HCT116 (cell line): ENCODE measurements at regions not wholly inside any gene's neighbourhood (a gene's known extent, or its start where the extent isn't known, plus 50 kb on each side); places are given as distances from the start of the nearest gene placed in this dataset.
A peak's percentile ranks its signal among the peaks of the same experiment; 100 is the strongest.

Experiments used
- ATAC-seq: fragments of 200-7000 bp; cut with Tn5 transposase; 2 replicates; pipeline ENCODE4 v1.9.1; 2020; ENCODE audit warnings: mild to moderate bottlenecking, moderate library complexity
- BruUV-seq: library from RNA; stranded (reverse); fragments of 400-500 nt; replicated peaks from 2 replicates; lab custom pipeline; 2021; lab: Mats Ljungman, UMichigan
- CTCF ChIA-PET: fragments of 300-600 bp; sonication (Branson Sonifier 250); formaldehyde crosslinking; loops from one replicate; lab custom pipeline; 2021; ENCODE audit warnings: antibody characterized with exemption; lab: Charles Lee
- POLR2A ChIA-PET: fragments of 300-600, 350-600 bp; sonication (Branson Sonifier 250); formaldehyde crosslinking; loops from one replicate; lab custom pipeline; 2021; ENCODE audit warnings: antibody characterized with exemption; lab: Charles Lee
- RAD21 ChIA-PET, 2 experiments: fragments of 300-600 bp; sonication (Branson Sonifier 250); formaldehyde crosslinking; loops; one replicate each; lab custom pipeline; 2023; ENCODE audit warnings: low total read pairs in 2 of 2; ENCODE audit not compliant: uncharacterized antibody in 2 of 2, unreplicated experiment in 2 of 2, low non-redundant PET in 1 of 2; lab: Charles Lee
- DNase-seq: peaks from one replicate; pipeline ENCODE4 v3.0.0-alpha.2; 2010; ENCODE audit warnings: low read depth, low spot score
- H2AFZ ChIP-seq: fragments of 200-600 bp; shearing (Covaris generic), sonication (generic); 2 replicates; pipeline ENCODE4 v1.6.1; 2017; ENCODE audit warnings: low read depth, mixed run types, mixed read lengths, antibody characterized with exemption, low read length; ENCODE audit not compliant: poor library complexity, severe bottlenecking
- H3K27ac ChIP-seq: 2 replicates; pipeline ENCODE4 v1.5.1; 2012; ENCODE audit warnings: low read depth, low read length
- H3K27me3 ChIP-seq: fragments of 200-600 bp; sonication (generic); 2 replicates; pipeline ENCODE4 v1.6.1; 2016; ENCODE audit warnings: mixed run types, low read length, mixed read lengths; ENCODE audit not compliant: insufficient read depth
- H3K36me3 ChIP-seq, 2 experiments: fragments of 200-500 bp in 1 of 2; fragments of 200-600 bp in 1 of 2; sonication (Bioruptor generic) in 1 of 2; sonication (generic) in 1 of 2; 2 replicates each; pipeline versions ENCODE4 v1.5.1 to v1.6.1; 2014 to 2016; ENCODE audit warnings: low read length in 2 of 2, inconsistent platforms in 1 of 2, mixed read lengths in 1 of 2, mixed run types in 1 of 2; ENCODE audit not compliant: insufficient read depth in 2 of 2, control insufficient read depth in 1 of 2
- H3K4me1 ChIP-seq, 2 experiments: fragments of 200-600 bp in 1 of 2; sonication (generic) in 1 of 2; 2 replicates each; pipeline versions ENCODE4 v1.5.1 to v1.6.1; 2012 to 2017; ENCODE audit warnings: low read length in 2 of 2, inconsistent platforms in 1 of 2, mild to moderate bottlenecking in 1 of 2, mixed read lengths in 1 of 2, mixed run types in 1 of 2, moderate library complexity in 1 of 2; ENCODE audit not compliant: insufficient read depth in 2 of 2, control insufficient read depth in 1 of 2
- H3K4me2 ChIP-seq: fragments of 200-600 bp; sonication (generic); 2 replicates; pipeline ENCODE4 v1.6.1; 2017; ENCODE audit warnings: mixed run types, low read length, mixed read lengths
- H3K4me3 ChIP-seq, 2 experiments: fragments of 200-600 bp in 1 of 2; sonication (generic) in 1 of 2; replicated peaks in 1 of 2; 2 replicates each; pipeline ENCODE4 v1.5.1; 2011 to 2016; ENCODE audit warnings: low read length in 2 of 2, control low read depth in 1 of 2, low read depth in 1 of 2, mild to moderate bottlenecking in 1 of 2, mixed read lengths in 1 of 2, mixed run types in 1 of 2
- H3K79me2 ChIP-seq: fragments of 200-600 bp; sonication (generic); 2 replicates; pipeline ENCODE4 v1.6.1; 2017; ENCODE audit warnings: mild to moderate bottlenecking, mixed run types, low read length, moderate library complexity, mixed read lengths; ENCODE audit not compliant: insufficient read depth
- H3K9ac ChIP-seq: fragments of 200-600 bp; sonication (generic); 2 replicates; pipeline ENCODE4 v1.6.1; 2016; ENCODE audit warnings: low read length, mixed read lengths
- H3K9me2 ChIP-seq: fragments of 200-600 bp; sonication (generic), shearing (Covaris generic); 2 replicates; pipeline ENCODE4 v1.6.1; 2017; ENCODE audit warnings: mixed run types, mild to moderate bottlenecking, moderate library complexity; ENCODE audit not compliant: insufficient read depth
- H3K9me3 ChIP-seq, 2 experiments: fragments of 200-500 bp in 1 of 2; fragments of 200-600 bp in 1 of 2; sonication (Bioruptor generic) in 1 of 2; sonication (generic) in 1 of 2; 2 replicates each; pipeline ENCODE4 v1.6.1; 2014 to 2017; ENCODE audit warnings: low read length in 2 of 2, mixed read lengths in 2 of 2, inconsistent platforms in 1 of 2, low read depth in 1 of 2, mild to moderate bottlenecking in 1 of 2, mixed run types in 1 of 2, moderate library complexity in 1 of 2; ENCODE audit not compliant: control insufficient read depth in 1 of 2, insufficient read depth in 1 of 2
- H4K20me1 ChIP-seq: fragments of 200-600 bp; sonication (generic), shearing (Covaris generic); 2 replicates; pipeline ENCODE4 v1.6.1; 2017; ENCODE audit warnings: mixed run types, mild to moderate bottlenecking, moderate library complexity; ENCODE audit not compliant: insufficient read depth
- ATF3 ChIP-seq: IDR thresholded peaks from 2 replicates; pipeline ENCODE4 v1.6.1; 2012
- CTCF ChIP-seq, 3 experiments: fragments of 200-600 bp in 1 of 3; sonication (generic) in 1 of 3; IDR thresholded peaks in 2 of 3; conservative IDR thresholded peaks in 1 of 3; 2 replicates each; pipeline ENCODE4 v1.5.1; 2012 to 2017; ENCODE audit warnings: low read depth in 2 of 3, low read length in 2 of 3, antibody characterized with exemption in 1 of 3, borderline replicate concordance in 1 of 3, control low read depth in 1 of 3, mild to moderate bottlenecking in 1 of 3, mixed read lengths in 1 of 3, mixed run types in 1 of 3, moderate library complexity in 1 of 3; ENCODE audit not compliant: insufficient read depth in 1 of 3
- EGR1 ChIP-seq: IDR thresholded peaks from 2 replicates; pipeline ENCODE4 v1.6.1; 2012; ENCODE audit warnings: low read depth
- EZH2phosphoT487 ChIP-seq: fragments of 200-600 bp; IDR thresholded peaks from 2 replicates; pipeline ENCODE4 v1.6.1; 2018; ENCODE audit warnings: antibody characterized with exemption, borderline replicate concordance
- FOSL1 ChIP-seq: IDR thresholded peaks from 2 replicates; pipeline ENCODE4 v1.6.1; 2012; ENCODE audit warnings: low read depth
- JUND ChIP-seq: IDR thresholded peaks from 2 replicates; pipeline ENCODE4 v1.6.1; 2012
- MAX ChIP-seq: IDR thresholded peaks from 2 replicates; pipeline ENCODE4 v1.6.1; 2012
- POLR2A ChIP-seq: IDR thresholded peaks from 2 replicates; pipeline ENCODE4 v1.7.0; 2011; ENCODE audit warnings: borderline replicate concordance; ENCODE audit not compliant: insufficient read depth, insufficient read length; ENCODE audit errors: extremely low read depth
- REST ChIP-seq: IDR thresholded peaks from 2 replicates; pipeline ENCODE4 v1.6.1; 2012; ENCODE audit warnings: low read depth
- SIN3A ChIP-seq: IDR thresholded peaks from 2 replicates; pipeline ENCODE4 v1.6.1; 2012; ENCODE audit warnings: low read depth
- SP1 ChIP-seq: IDR thresholded peaks from 2 replicates; pipeline ENCODE4 v1.6.1; 2012; ENCODE audit warnings: low read depth
- TCF7L2 ChIP-seq: IDR thresholded peaks from 2 replicates; pipeline ENCODE4 v1.7.0; 2011; ENCODE audit warnings: borderline replicate concordance, inconsistent platforms; ENCODE audit not compliant: insufficient read depth, insufficient read length; ENCODE audit errors: extremely low read depth
- YY1 ChIP-seq: IDR thresholded peaks from 2 replicates; pipeline ENCODE4 v1.6.1; 2011; ENCODE audit warnings: low read length, low read depth, moderate library complexity, mild to moderate bottlenecking; ENCODE audit not compliant: insufficient replicate concordance; ENCODE audit errors: extremely low read depth
- ZFX ChIP-seq: fragments of 450-650 bp; IDR thresholded peaks from 2 replicates; pipeline ENCODE4 v1.6.1; 2017
- ZNF274 ChIP-seq: fragments of 200-500 bp; sonication (Bioruptor generic); IDR thresholded peaks from 2 replicates; pipeline ENCODE4 v1.6.1; 2014; ENCODE audit warnings: mild to moderate bottlenecking, low read depth, low read length, inconsistent platforms
- intact Hi-C: fragments of 100-400 bp; cut with micrococcal nuclease; formaldehyde crosslinking; loops from 2 replicates; pipeline ENCODE4 v1.10.0; 2022

GRCh38 chr13:74570834-74571233, 436.6 kb upstream of the KLF12 start:
- Histone ChIP-seq H2AFZ (no peak overlapping the region), H3K27me3 (0 out of 2 replicates have a peak, but pooled peaks cover 4% of the 10 kb centered on the region), H3K4me2 (no peak overlapping the region), H3K27ac (no peak overlapping the region), H3K9me2 (no peaks in the 10 kb centered on the region), H3K9ac (no peak overlapping the region), H3K79me2 (no peaks in the 10 kb centered on the region), H3K9me3 (no peaks in the 10 kb centered on the region), H3K4me1 (no peaks in the 10 kb centered on the region), H3K4me3 (no peak overlapping the region), H3K36me3 (no peaks in the 10 kb centered on the region), H4K20me1 (no peaks in the 10 kb centered on the region; the same call in 1 of the 2 replicates)
- intact Hi-C loops: no loop called here
- TF ChIP-seq ZNF274 (no peak), YY1 (no peak), MAX (peak; percentile 47), ATF3 (no peak)
- CTCF ChIA-PET: no interaction called here
- RAD21 ChIA-PET: no interaction called here
- no peak for ATAC-seq
- BruUV-seq: no TSS peak
- DNase-seq: peak; percentile 2
- POLR2A ChIA-PET: no interaction called here

DNA sequence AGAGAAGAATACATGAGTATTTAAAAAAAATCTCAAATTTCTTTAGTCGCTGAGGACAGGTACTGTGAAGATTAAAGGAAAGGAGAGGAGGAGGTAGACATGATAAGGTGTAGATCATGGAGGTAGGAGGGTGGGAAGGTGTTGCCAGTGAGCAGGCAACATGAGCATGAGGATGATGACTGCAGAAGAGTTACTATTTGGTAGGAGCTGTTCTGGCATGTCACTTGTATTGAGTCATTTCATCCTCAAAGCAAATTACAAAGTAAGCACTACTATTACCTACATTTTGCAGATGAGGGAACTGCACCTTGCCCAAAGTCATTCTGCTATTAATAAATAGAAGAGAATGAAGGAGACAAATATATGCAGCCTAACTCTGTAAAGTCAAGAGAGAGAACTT, 435.8 kb upstream of the KLF12 start:
- ChIA-PET CTCF (no interaction called here), POLR2A (no interaction called here), RAD21 (no interaction called here)
- Histone ChIP-seq H3K9me3 (no peaks in the 10 kb centered on the region), H3K27me3 (0 out of 2 replicates have a peak, but pooled peaks cover 4% of the 10 kb centered on the region), H3K9ac (no peak overlapping the region), H3K36me3 (no peaks in the 10 kb centered on the region), H3K4me2 (no peak overlapping the region), H3K4me3 (no peak overlapping the region), H3K79me2 (no peaks in the 10 kb centered on the region), H4K20me1 (no peaks in the 10 kb centered on the region; the same call in 1 of the 2 replicates), H3K27ac (no peak overlapping the region), H2AFZ (no peak overlapping the region), H3K4me1 (no peaks in the 10 kb centered on the region), H3K9me2 (no peaks in the 10 kb centered on the region)
- ATAC-seq (no peak), DNase-seq (no peak)
- TF ChIP-seq REST: no peak
- no peak for TF ChIP-seq YY1
- TF ChIP-seq ZNF274: no peak
- no peak for TF ChIP-seq FOSL1
- TF ChIP-seq SP1: no peak
- TF ChIP-seq SIN3A: no peak
- no peak for TF ChIP-seq EZH2phosphoT487
- no peak for TF ChIP-seq ZFX
- no peak for TF ChIP-seq JUND
- TF ChIP-seq TCF7L2: no peak
- TF ChIP-seq CTCF (IDR thresholded peaks at IDR 0.05 in 2 of 3, conservative IDR thresholded peaks at IDR 0.05 in 1 of 3; ENCODE audit: borderline replicate concordance in 1 of 3, insufficient read depth in 1 of 3, low read depth in 2 of 3, low read length in 2 of 3): no peak
- no peak for TF ChIP-seq EGR1
- TF ChIP-seq POLR2A: no peak
- intact Hi-C loops: no loop called here
- BruUV-seq: no TSS peak
